Embryonic facial prominence (tissue), 1 donor: ENCODE measurements at regions not wholly inside any gene's neighbourhood (a gene's known extent, or its start where the extent isn't known, plus 50 kb on each side); places are given as distances from the start of the nearest gene placed in this dataset.
"Not testable (repeated sequence)": the region's sequence is repeated elsewhere in the genome, so short reads cannot be mapped to it uniquely, and the experiment has no call there.

ENCODE experiments used
- DNase-seq: peaks from one replicate; pipeline ENCODE4 v3.0.0-alpha.2; 2016; ENCODE audit errors: extremely low spot score

- no peak for DNase-seq
These were observed 252.0 kb downstream of the NR2F2 start for GRCh38 chr15:96582473-96582872.

GRCh38 chr15:96583671-96584070 is 253.2 kb downstream of the NR2F2 start:
- no peak for DNase-seq

- no peak for DNase-seq
These were observed 255.2 kb downstream of the NR2F2 start for GRCh38 chr15:96585484-96586386.

GRCh38 chr15:96586901-96587300 is 256.4 kb downstream of the NR2F2 start:
- no peak for DNase-seq

GRCh38 chr15:96589864-96590263 is 259.4 kb downstream of the NR2F2 start:
- no peak for DNase-seq

- DNase-seq: no peak
These were observed 263.2 kb downstream of the NR2F2 start for GRCh38 chr15:96593735-96594134.

GRCh38 chr15:96595951-96596350 is 265.5 kb downstream of the NR2F2 start:
- DNase-seq: no peak

- no peak for DNase-seq
These were observed 268.0 kb downstream of the NR2F2 start for GRCh38 chr15:96598514-96598913.

- no peak for DNase-seq
These were observed 268.8 kb downstream of the NR2F2 start for GRCh38 chr15:96599268-96599667.

- no peak for DNase-seq
These were observed 269.9 kb downstream of the NR2F2 start for GRCh38 chr15:96600350-96600749.

- DNase-seq: no peak
These were observed 276.1 kb downstream of the NR2F2 start for GRCh38 chr15:96606617-96607016.

GRCh38 chr15:96610757-96611156 is 280.3 kb downstream of the NR2F2 start:
- DNase-seq: no peak

- no peak for DNase-seq
These were observed 282.4 kb downstream of the NR2F2 start for GRCh38 chr15:96612917-96613316.

- no peak for DNase-seq
These were observed 288.7 kb downstream of the NR2F2 start for GRCh38 chr15:96619174-96619573.

- DNase-seq: no peak
These were observed 292.2 kb downstream of the NR2F2 start for GRCh38 chr15:96622714-96623113.

- DNase-seq: no peak
These were observed 294.8 kb downstream of the NR2F2 start for GRCh38 chr15:96625256-96625655.

- DNase-seq: no peak
These were observed 296.6 kb downstream of the NR2F2 start for GRCh38 chr15:96627031-96627568.

- no peak for DNase-seq
These were observed 299.0 kb downstream of the NR2F2 start for GRCh38 chr15:96629511-96629910.

- no peak for DNase-seq
These were observed 308.3 kb downstream of the NR2F2 start for GRCh38 chr15:96638793-96639192.

GRCh38 chr15:96645796-96646195 is 315.3 kb downstream of the NR2F2 start:
- DNase-seq: no peak

- DNase-seq: no peak
These were observed 318.4 kb downstream of the NR2F2 start for GRCh38 chr15:96648866-96649265.

GRCh38 chr15:96657096-96657495 is 326.6 kb downstream of the NR2F2 start:
- DNase-seq: no peak

- not testable (repeated sequence) for DNase-seq
These were observed 336.5 kb downstream of the NR2F2 start for GRCh38 chr15:96666979-96667378.
